RWPE1 (cell line): ENCODE measurements at regions not wholly inside any gene's neighbourhood (a gene's known extent, or its start where the extent isn't known, plus 50 kb on each side); places are given as distances from the start of the nearest gene placed in this dataset.

ENCODE experiments used
- CTCF ChIA-PET: fragments of 350-600 bp; sonication (Branson Sonifier 250); formaldehyde crosslinking; extraction: SDS; loops from one replicate; lab custom pipeline; 2021; lab: Yijun Ruan, JAX
- POLR2A ChIA-PET: fragments of 400-600 bp; formaldehyde crosslinking; extraction: SDS; loops from one replicate; lab custom pipeline; 2020; ENCODE audit warnings: antibody characterized with exemption; ENCODE audit not compliant: low non-redundant PET; lab: Yijun Ruan, JAX
- DNase-seq: peaks from one replicate; pipeline ENCODE4 v3.0.0; 2012; ENCODE audit warnings: low spot score
- H3K27ac ChIP-seq: fragments of 450-650 bp; 2 replicates; pipeline ENCODE4 v1.5.1; 2017
- CTCF ChIP-seq: fragments of 450-650 bp; conservative IDR thresholded peaks from 2 replicates; pipeline ENCODE4 v1.5.1; 2017; ENCODE audit warnings: low read depth, mild to moderate bottlenecking

GRCh38 chr6:2464641-2465040, 219.2 kb upstream of the GMDS start:
- POLR2A ChIA-PET = no interaction called here
- H3K27ac ChIP-seq = no peak overlapping the region
- CTCF ChIA-PET = interaction anchor here (0.7 to 1.0 kb wide), 3 partner anchors 137 to 922 kb away, joined by 3 to 4 read pairs (median 3); no protein-coding TSS in a partner anchor

GRCh38 chr6:2462831-2463230, 217.4 kb upstream of the GMDS start:
- CTCF ChIA-PET = interaction anchor here (0.6 kb wide), 1 partner anchor 172 kb away, joined by 3 read pairs; no protein-coding TSS in a partner anchor
- no peak overlapping the region for H3K27ac ChIP-seq
- no peak for TF ChIP-seq CTCF
- POLR2A ChIA-PET = no interaction called here
- DNase-seq = no peak

More at GRCh38 chr6:2464641-2465040, 219.2 kb upstream of the GMDS start:
- TF ChIP-seq CTCF = no peak
- no peak for DNase-seq

GRCh38 chr6:2460216-2460745, 214.9 kb upstream of the GMDS start:
- CTCF ChIA-PET = interaction anchor here (0.7 to 1.2 kb wide), 2 partner anchors 12 to 106 kb away, joined by 3 read pairs; no protein-coding TSS in a partner anchor
- POLR2A ChIA-PET = no interaction called here

GRCh38 chr6:2454180-2454579, 208.8 kb upstream of the GMDS start:
- ChIA-PET POLR2A (no interaction called here), CTCF (interaction anchor here (0.7 to 1.0 kb wide), 3 partner anchors 74 to 446 kb away, joined by 3 to 9 read pairs (median 5); no protein-coding TSS in a partner anchor)
- DNase-seq = no peak
- H3K27ac ChIP-seq = no peak overlapping the region
- no peak for TF ChIP-seq CTCF

More at GRCh38 chr6:2460216-2460745, 214.9 kb upstream of the GMDS start:
- no peak for TF ChIP-seq CTCF
- no peak overlapping the region for H3K27ac ChIP-seq
- DNase-seq = no peak

GRCh38 chr6:2450546-2450945, 205.1 kb upstream of the GMDS start:
- POLR2A ChIA-PET = interaction anchor here (0.8 kb wide), 1 partner anchor 19 kb away, joined by 3 read pairs; no protein-coding TSS in a partner anchor
- DNase-seq = peak; percentile 42
- CTCF ChIA-PET = interaction anchor here (0.6 to 3.3 kb wide), 2 partner anchors 184 to 1071 kb away, joined by 6 to 20 read pairs; no protein-coding TSS in a partner anchor
- no peak for TF ChIP-seq CTCF
- H3K27ac ChIP-seq = no peak overlapping the region

- TF ChIP-seq CTCF = no peak
- CTCF ChIA-PET = interaction anchor here (0.7 to 3.3 kb wide), 11 partner anchors 13 to 875 kb away, joined by 3 to 20 read pairs (median 3); no protein-coding TSS in a partner anchor
- POLR2A ChIA-PET = no interaction called here
- no peak for DNase-seq
- H3K27ac ChIP-seq = no peak overlapping the region
These were observed 204.2 kb upstream of the GMDS start for GRCh38 chr6:2449572-2449940.
